GM13977 (cell line): ENCODE measurements at regions not wholly inside any gene's neighbourhood (a gene's known extent, or its start where the extent isn't known, plus 50 kb on each side); places are given as distances from the start of the nearest gene placed in this dataset.

Experiments
- DNase-seq: peaks from one replicate; pipeline ENCODE4 v3.0.0; 2012; ENCODE audit warnings: low spot score
- in situ Hi-C: fragments of 300-500 bp; cut with MboI; formaldehyde crosslinking; loops from one replicate; pipeline ENCODE4 v1.12.0; 2022; ENCODE audit warnings: low sequenced_read_pairs, low pct_unique_long_range_greater_than_20kb, mixed read lengths, inconsistent platforms; ENCODE audit not compliant: unreplicated experiment
- TF ChIP-seq, protein P1 (sequence below): IDR thresholded peaks from 2 replicates; pipeline ENCODE4 v1.5.1; 2012; ENCODE audit warnings: mild to moderate bottlenecking, control low read depth; ENCODE audit not compliant: insufficient read depth; ENCODE audit errors: extremely low read depth, missing control alignments

- TF ChIP-seq, protein P1, sequence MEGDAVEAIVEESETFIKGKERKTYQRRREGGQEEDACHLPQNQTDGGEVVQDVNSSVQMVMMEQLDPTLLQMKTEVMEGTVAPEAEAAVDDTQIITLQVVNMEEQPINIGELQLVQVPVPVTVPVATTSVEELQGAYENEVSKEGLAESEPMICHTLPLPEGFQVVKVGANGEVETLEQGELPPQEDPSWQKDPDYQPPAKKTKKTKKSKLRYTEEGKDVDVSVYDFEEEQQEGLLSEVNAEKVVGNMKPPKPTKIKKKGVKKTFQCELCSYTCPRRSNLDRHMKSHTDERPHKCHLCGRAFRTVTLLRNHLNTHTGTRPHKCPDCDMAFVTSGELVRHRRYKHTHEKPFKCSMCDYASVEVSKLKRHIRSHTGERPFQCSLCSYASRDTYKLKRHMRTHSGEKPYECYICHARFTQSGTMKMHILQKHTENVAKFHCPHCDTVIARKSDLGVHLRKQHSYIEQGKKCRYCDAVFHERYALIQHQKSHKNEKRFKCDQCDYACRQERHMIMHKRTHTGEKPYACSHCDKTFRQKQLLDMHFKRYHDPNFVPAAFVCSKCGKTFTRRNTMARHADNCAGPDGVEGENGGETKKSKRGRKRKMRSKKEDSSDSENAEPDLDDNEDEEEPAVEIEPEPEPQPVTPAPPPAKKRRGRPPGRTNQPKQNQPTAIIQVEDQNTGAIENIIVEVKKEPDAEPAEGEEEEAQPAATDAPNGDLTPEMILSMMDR, result no peak
- in situ Hi-C loops, result no loop called here
- DNase-seq, result no peak
These were observed 140.2 kb upstream of the FAM83B start for GRCh38 chr6:54706391-54706790.

- in situ Hi-C loops, result no loop called here
- TF ChIP-seq, protein P1, result no peak
- no peak for DNase-seq
These were observed 139.5 kb upstream of the FAM83B start for GRCh38 chr6:54706844-54707605.

GRCh38 chr6:54710456-54710855 is 136.1 kb upstream of the FAM83B start:
- TF ChIP-seq, protein P1, result no peak
- no peak for DNase-seq
- in situ Hi-C loops, result no loop called here

DNA sequence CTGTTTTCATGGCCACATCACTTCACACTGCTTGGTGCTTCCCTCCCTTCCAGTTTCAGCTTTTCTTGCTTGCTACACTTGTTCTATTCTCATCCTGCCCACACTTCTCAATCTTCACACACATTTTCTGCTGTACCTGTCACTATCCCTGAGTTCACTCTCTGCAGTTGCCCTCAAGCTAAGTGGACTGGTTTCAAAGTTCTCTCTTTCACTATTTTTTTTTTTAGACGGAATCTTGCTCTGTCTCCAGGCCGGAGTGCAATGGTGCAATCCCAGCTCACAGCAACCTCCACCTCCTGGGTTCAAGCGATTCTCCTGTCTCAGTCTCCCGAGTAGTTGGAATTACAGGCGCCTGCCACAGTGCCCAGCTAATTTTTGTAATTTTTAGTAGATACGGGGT is 130.6 kb upstream of the FAM83B start:
- in situ Hi-C loops, result no loop called here

GRCh38 chr6:54716877-54717276 is 129.7 kb upstream of the FAM83B start:
- in situ Hi-C loops, result no loop called here
- no peak for DNase-seq

More for the DNA sequence above, 130.6 kb upstream of the FAM83B start:
- DNase-seq, result no peak
- TF ChIP-seq, protein P1, result no peak

DNA sequence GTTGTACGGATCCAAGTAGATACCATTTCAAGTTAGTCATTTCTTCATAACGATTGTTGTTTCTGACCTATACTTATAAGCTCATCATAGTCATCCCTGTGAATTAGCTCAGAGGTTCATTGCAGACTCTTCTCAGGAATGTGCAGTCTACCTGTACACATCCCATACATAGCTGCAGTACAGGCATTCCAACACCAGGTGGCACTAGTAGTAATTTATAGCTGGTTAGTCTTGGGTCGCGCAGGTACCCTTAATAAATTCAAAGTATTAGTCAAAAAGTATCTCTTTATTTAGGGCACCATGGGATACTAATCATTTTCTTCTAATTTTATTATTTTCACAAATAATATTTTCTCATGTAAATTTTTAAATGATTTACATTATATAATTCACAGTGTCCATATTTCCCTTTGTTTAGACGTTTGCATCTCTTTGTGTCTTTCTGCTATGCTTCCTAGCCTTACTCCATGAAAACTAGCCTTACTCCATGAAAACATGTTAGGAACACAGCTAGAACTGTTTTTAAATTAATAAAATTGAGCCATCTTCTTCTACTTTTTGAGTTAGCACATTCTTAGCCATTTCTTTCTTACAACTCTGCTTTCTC is 128.6 kb upstream of the FAM83B start:
- DNase-seq, result peak; percentile 13
- in situ Hi-C loops, result no loop called here
- TF ChIP-seq, protein P1, result peak; percentile 83

More at GRCh38 chr6:54716877-54717276, 129.7 kb upstream of the FAM83B start:
- TF ChIP-seq, protein P1, result no peak
